WTC11 (cell line): ENCODE measurements at regions not wholly inside any gene's neighbourhood (a gene's known extent, or its start where the extent isn't known, plus 50 kb on each side); places are given as distances from the start of the nearest gene placed in this dataset.

Source experiments
- ATAC-seq: fragments of 200-7000 bp; cut with Tn5 transposase; 2 replicates; pipeline ENCODE4 v1.10.0; 2021; ENCODE audit warnings: mild to moderate bottlenecking, moderate library complexity
- CTCF ChIA-PET: fragments of 300-600 bp; sonication (Branson Sonifier 250); formaldehyde crosslinking; loops from one replicate; lab custom pipeline; 2021; ENCODE audit warnings: antibody characterized with exemption; lab: Charles Lee
- POLR2A ChIA-PET: fragments of 350-600 bp; sonication (Branson Sonifier 250); formaldehyde crosslinking; loops from one replicate; lab custom pipeline; 2021; ENCODE audit warnings: antibody characterized with exemption; lab: Charles Lee
- DNase-seq: peaks from one replicate; pipeline ENCODE4 v3.0.0; 2021; ENCODE audit warnings: low spot score
- H3K27ac Mint-ChIP-seq: 2 replicates; pipeline ENCODE4 v1.8.0; 2021; ENCODE audit warnings: mixed read lengths
- H3K27me3 Mint-ChIP-seq: 2 replicates; pipeline ENCODE4 v1.8.0; 2021; ENCODE audit warnings: low read depth, mild to moderate bottlenecking, moderate library complexity, mixed read lengths
- H3K36me3 Mint-ChIP-seq: 2 replicates; pipeline ENCODE4 v1.8.0; 2021; ENCODE audit warnings: mixed read lengths
- H3K4me1 Mint-ChIP-seq: 2 replicates; pipeline ENCODE4 v1.8.0; 2022; ENCODE audit warnings: mixed read lengths
- H3K4me3 Mint-ChIP-seq: 2 replicates; pipeline ENCODE4 v1.8.0; 2021; ENCODE audit warnings: mild to moderate bottlenecking, moderate library complexity, mixed read lengths
- H3K9me3 Mint-ChIP-seq: 2 replicates; pipeline ENCODE4 v1.8.0; 2021; ENCODE audit warnings: mixed read lengths
- ATF1 ChIP-seq: sonication (generic); formaldehyde crosslinking; IDR thresholded peaks from 2 replicates; pipeline ENCODE4 v1.8.1; 2023; ENCODE audit warnings: mild to moderate bottlenecking, moderate library complexity, missing genetic modification reagents
- ATF6 ChIP-seq: sonication (generic); formaldehyde crosslinking; IDR thresholded peaks from 2 replicates; pipeline ENCODE4 v1.8.1; 2023; ENCODE audit warnings: mild to moderate bottlenecking, missing genetic modification reagents
- ELF4 ChIP-seq: sonication (generic); formaldehyde crosslinking; IDR thresholded peaks from 2 replicates; pipeline ENCODE4 v1.8.1; 2022; ENCODE audit warnings: low read depth, mild to moderate bottlenecking, moderate library complexity, missing genetic modification reagents
- FOXP4 ChIP-seq: sonication (generic); formaldehyde crosslinking; IDR thresholded peaks from 2 replicates; pipeline ENCODE4 v1.8.0; 2022; ENCODE audit warnings: mild to moderate bottlenecking, missing genetic modification reagents
- GRHL2 ChIP-seq: fragments of 250-450 bp; sonication (Bioruptor Pico); IDR thresholded peaks from 2 replicates; pipeline ENCODE4 v1.8.0; 2022; ENCODE audit warnings: mild to moderate bottlenecking, moderate library complexity; ENCODE audit not compliant: insufficient replicate concordance, severe bottlenecking
- JUN ChIP-seq: sonication (generic); formaldehyde crosslinking; IDR thresholded peaks from 2 replicates; pipeline ENCODE4 v1.8.0; 2023; ENCODE audit warnings: mild to moderate bottlenecking, missing genetic modification reagents
- NFATC4 ChIP-seq: fragments of 250-450 bp; sonication (Bioruptor Pico); IDR thresholded peaks from 2 replicates; pipeline ENCODE4 v1.9.0; 2021; ENCODE audit warnings: mild to moderate bottlenecking
- NFYB ChIP-seq: sonication (generic); formaldehyde crosslinking; conservative IDR thresholded peaks from 2 replicates; pipeline ENCODE4 v1.8.0; 2022; ENCODE audit warnings: low read depth, missing genetic modification reagents
- PREB ChIP-seq: sonication (generic); formaldehyde crosslinking; IDR thresholded peaks from 2 replicates; pipeline ENCODE4 v1.8.1; 2022; ENCODE audit warnings: mild to moderate bottlenecking, missing genetic modification reagents, moderate library complexity, borderline replicate concordance
- SMAD4 ChIP-seq: sonication (generic); formaldehyde crosslinking; IDR thresholded peaks from 2 replicates; pipeline ENCODE4 v1.8.0; 2022; ENCODE audit warnings: mild to moderate bottlenecking, missing genetic modification reagents
- SOX15 ChIP-seq: fragments of 250-450 bp; sonication (Bioruptor Pico); IDR thresholded peaks from 2 replicates; pipeline ENCODE4 v1.9.0; 2021; ENCODE audit warnings: mild to moderate bottlenecking
- TCF7 ChIP-seq: sonication (generic); formaldehyde crosslinking; IDR thresholded peaks from 2 replicates; pipeline ENCODE4 v1.8.0; 2022; ENCODE audit warnings: mild to moderate bottlenecking, low read depth, missing genetic modification reagents, moderate library complexity
- ZBTB21 ChIP-seq: sonication (generic); formaldehyde crosslinking; IDR thresholded peaks from 2 replicates; pipeline ENCODE4 v1.8.1; 2023; ENCODE audit warnings: mild to moderate bottlenecking, missing genetic modification reagents, borderline replicate concordance
- ZBTB43 ChIP-seq: sonication (generic); formaldehyde crosslinking; IDR thresholded peaks from 2 replicates; pipeline ENCODE4 v1.8.1; 2023; ENCODE audit warnings: mild to moderate bottlenecking, missing genetic modification reagents
- ZNF219 ChIP-seq: sonication (generic); formaldehyde crosslinking; IDR thresholded peaks from 2 replicates; pipeline ENCODE4 v1.8.0; 2023; ENCODE audit warnings: missing genetic modification reagents, mild to moderate bottlenecking, borderline replicate concordance
- ZNF317 ChIP-seq: sonication (generic); formaldehyde crosslinking; IDR thresholded peaks from 2 replicates; pipeline ENCODE4 v1.8.1; 2023; ENCODE audit warnings: low read depth, mild to moderate bottlenecking, moderate library complexity, missing genetic modification reagents, borderline replicate concordance
- ZNF396 ChIP-seq: fragments of 250-450 bp; sonication (Bioruptor Pico); IDR thresholded peaks from 2 replicates; pipeline ENCODE4 v1.8.0; 2021; ENCODE audit warnings: mild to moderate bottlenecking, moderate library complexity, borderline replicate concordance
- ZNF512 ChIP-seq: sonication (generic); formaldehyde crosslinking; IDR thresholded peaks from 2 replicates; pipeline ENCODE4 v1.8.1; 2022; ENCODE audit warnings: missing genetic modification reagents, borderline replicate concordance
- ZNF671 ChIP-seq: fragments of 250-450 bp; sonication (Bioruptor Pico); IDR thresholded peaks from 2 replicates; pipeline ENCODE4 v1.8.0; 2021; ENCODE audit warnings: mild to moderate bottlenecking

- H3K27me3 Mint-ChIP-seq = peaks cover 2% of the 10 kb centered on the region
- H3K4me3 Mint-ChIP-seq = no peak overlapping the region
- TF ChIP-seq SMAD4 (CRISPR knock-in tag) (no peak), PREB (CRISPR knock-in tag) (no peak), ZNF396 (CRISPR knock-in tag) (no peak), GRHL2 (CRISPR knock-in tag) (no peak), ZNF671 (CRISPR knock-in tag) (no peak), FOXP4 (CRISPR knock-in tag) (no peak), JUN (CRISPR knock-in tag) (no peak), ZBTB21 (no peak), NFYB (no peak), ELF4 (CRISPR knock-in tag) (no peak), ATF1 (CRISPR knock-in tag) (no peak), NFATC4 (CRISPR knock-in tag) (no peak), ATF6 (CRISPR knock-in tag) (no peak), SOX15 (CRISPR knock-in tag) (no peak), ZBTB43 (no peak), ZNF219 (CRISPR knock-in tag) (no peak), ZNF317 (no peak), ZNF512 (CRISPR knock-in tag) (no peak), TCF7 (no peak)
- ATAC-seq = no peak
- peaks cover under 1% of the 10 kb centered on the region for H3K36me3 Mint-ChIP-seq
- ChIA-PET POLR2A (no interaction called here), CTCF (interaction anchor here (0.8 kb wide), 1 partner anchor 27 kb away, joined by 3 read pairs; no protein-coding TSS in a partner anchor)
- DNase-seq = no peak
- H3K27ac Mint-ChIP-seq = no peak overlapping the region
- H3K4me1 Mint-ChIP-seq = no peaks in the 10 kb centered on the region
- H3K9me3 Mint-ChIP-seq = peaks cover 23% of the 10 kb centered on the region
These were observed 115.3 kb upstream of the FSTL4 start for GRCh38 chr5:133727636-133728035.
